GM06990 (cell line): ENCODE measurements at regions not wholly inside any gene's neighbourhood (a gene's known extent, or its start where the extent isn't known, plus 50 kb on each side); places are given as distances from the start of the nearest gene placed in this dataset.

Source experiments
- DNase-seq: peaks from one replicate; pipeline ENCODE4 v3.0.0-alpha.2; 2011; ENCODE audit not compliant: insufficient read length; ENCODE audit errors: extremely low read depth
- H3K27me3 ChIP-seq: replicated peaks from 2 replicates; pipeline ENCODE4 v1.6.0; 2011; ENCODE audit warnings: low read length; ENCODE audit not compliant: control insufficient read depth, insufficient read depth
- H3K36me3 ChIP-seq: 2 replicates; pipeline ENCODE4 v1.5.1; 2011; ENCODE audit warnings: low read length; ENCODE audit not compliant: control insufficient read depth, insufficient read depth
- H3K4me3 ChIP-seq: replicated peaks from 2 replicates; pipeline ENCODE4 v1.5.1; 2011; ENCODE audit warnings: low read depth, mild to moderate bottlenecking, control low read depth, low read length
- CTCF ChIP-seq: IDR thresholded peaks from 2 replicates; pipeline ENCODE4 v1.5.1; 2011; ENCODE audit warnings: low read length, control low read depth, mild to moderate bottlenecking, inconsistent platforms; ENCODE audit not compliant: insufficient read depth, poor library complexity, severe bottlenecking

- no peak for TF ChIP-seq CTCF
- Histone ChIP-seq H3K4me3 (no peak overlapping the region), H3K27me3 (no peaks in the 10 kb centered on the region), H3K36me3 (no peaks in the 10 kb centered on the region)
- no peak for DNase-seq
Observed at GRCh38 chr2:59996855-59997254, 556.6 kb downstream of the BCL11A start.

GRCh38 chr2:59993726-59994125 is 559.7 kb downstream of the BCL11A start:
- Histone ChIP-seq H3K36me3 (no peaks in the 10 kb centered on the region), H3K4me3 (no peak overlapping the region), H3K27me3 (no peaks in the 10 kb centered on the region)
- DNase-seq: no peak
- TF ChIP-seq CTCF: no peak

GRCh38 chr2:59988341-59988740 is 565.1 kb downstream of the BCL11A start:
- no peak for DNase-seq
- no peak for TF ChIP-seq CTCF
- H3K36me3 ChIP-seq: no peaks in the 10 kb centered on the region
- H3K4me3 ChIP-seq: no peak overlapping the region
- no peaks in the 10 kb centered on the region for H3K27me3 ChIP-seq

- no peaks in the 10 kb centered on the region for H3K36me3 ChIP-seq
- TF ChIP-seq CTCF: no peak
- H3K4me3 ChIP-seq: no peak overlapping the region
- no peaks in the 10 kb centered on the region for H3K27me3 ChIP-seq
- no peak for DNase-seq
Observed at GRCh38 chr2:59986511-59986910, 566.9 kb downstream of the BCL11A start.

- Histone ChIP-seq H3K36me3 (no peaks in the 10 kb centered on the region), H3K4me3 (no peak overlapping the region), H3K27me3 (no peaks in the 10 kb centered on the region)
- no peak for TF ChIP-seq CTCF
- no peak for DNase-seq
Observed at GRCh38 chr2:59985923-59986322, 567.5 kb downstream of the BCL11A start.

- TF ChIP-seq CTCF: no peak
- no peak for DNase-seq
- Histone ChIP-seq H3K4me3 (no peak overlapping the region), H3K36me3 (no peaks in the 10 kb centered on the region), H3K27me3 (no peaks in the 10 kb centered on the region)
Observed at GRCh38 chr2:59974051-59974766, 579.2 kb downstream of the BCL11A start.
